ENCODE measurements at regions not wholly inside any gene's neighbourhood (a gene's known extent, or its start where the extent isn't known, plus 50 kb on each side); places are given as distances from the start of the nearest gene placed in this dataset.

- FAIRE-seq, result no peak
Observed at GRCh38 chr4:58935332-58935731, 1825.1 kb upstream of the IGFBP7 start.

DNA sequence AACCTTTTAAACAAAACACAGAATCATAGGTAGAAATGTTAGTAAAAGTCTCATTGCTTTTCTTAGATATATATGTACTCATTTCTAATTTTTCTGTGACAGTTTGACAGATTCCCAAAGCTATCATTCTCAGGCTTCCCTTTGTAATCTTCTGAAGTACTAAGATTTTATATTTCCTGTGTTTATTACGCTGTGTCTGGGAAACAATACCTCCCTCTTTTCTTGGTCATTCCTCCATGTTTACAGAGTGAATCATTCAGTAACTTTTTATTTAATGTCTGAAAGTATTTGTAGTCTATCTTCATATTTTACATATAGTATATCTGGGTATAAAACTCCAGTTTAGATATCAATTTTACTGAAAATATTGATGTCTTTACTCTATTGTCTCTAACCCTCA is 1826.3 kb upstream of the IGFBP7 start:
- no peak for FAIRE-seq

GRCh38 chr4:58940167-58940566 is 1830.0 kb upstream of the IGFBP7 start:
- no peak for FAIRE-seq

DNA sequence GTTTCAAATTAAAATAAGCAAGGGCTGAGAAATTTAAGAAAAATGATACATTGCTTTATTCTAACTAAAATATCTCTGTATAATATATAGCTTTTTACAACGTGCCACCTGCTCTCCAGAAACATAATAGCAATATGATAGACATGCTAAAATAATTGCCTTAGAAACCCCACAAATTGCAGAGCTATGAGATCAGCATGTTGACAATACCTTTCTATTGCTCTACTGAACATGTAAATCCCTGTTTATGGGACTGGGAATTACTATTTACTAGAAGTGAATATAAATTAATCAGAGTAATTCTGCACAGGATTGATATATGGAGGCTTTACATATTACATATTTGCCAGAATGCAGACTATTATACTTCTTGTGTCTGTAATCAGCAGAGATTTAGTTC is 1831.1 kb upstream of the IGFBP7 start:
- no peak for FAIRE-seq

DNA sequence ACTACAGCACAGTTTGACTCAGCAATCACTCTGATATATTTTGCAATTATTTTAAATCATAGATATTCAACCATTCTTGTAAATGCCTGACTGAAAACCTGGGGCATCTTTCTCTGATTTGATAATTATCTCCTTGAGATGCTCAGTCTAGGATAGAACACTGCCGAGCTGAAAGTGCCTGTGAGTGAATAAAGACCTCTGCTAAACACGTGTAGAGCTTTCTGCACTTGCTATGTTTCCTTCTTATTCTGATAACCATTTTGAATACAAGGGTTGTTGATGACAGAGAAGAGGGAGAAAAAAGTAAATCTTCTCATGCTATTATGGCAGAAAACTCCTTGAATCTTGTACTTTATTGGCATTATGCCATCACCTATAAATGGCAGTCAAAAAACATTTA is 1843.4 kb upstream of the IGFBP7 start:
- no peak for FAIRE-seq

DNA sequence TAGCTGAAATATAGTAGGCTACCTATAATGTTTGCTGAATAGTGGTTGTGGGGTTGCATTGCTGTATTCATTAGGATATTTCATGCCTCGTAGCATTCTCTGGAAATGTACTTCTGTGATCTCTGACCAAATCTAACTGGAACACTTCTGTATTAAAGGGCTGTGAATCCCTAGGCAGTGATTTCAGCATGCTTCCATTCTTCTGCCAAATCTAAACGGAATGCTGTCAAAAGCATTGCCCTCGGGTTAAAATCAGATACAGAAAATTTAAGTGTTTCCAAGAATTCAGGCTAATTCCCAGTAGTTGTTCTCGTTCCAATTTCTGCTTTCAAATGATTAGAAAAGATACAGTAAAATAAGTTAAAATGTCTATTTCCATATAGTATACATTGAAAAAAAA is 1847.5 kb upstream of the IGFBP7 start:
- no peak for FAIRE-seq

- no peak for FAIRE-seq
Observed at GRCh38 chr4:58961283-58961682, 1851.1 kb upstream of the IGFBP7 start.

DNA sequence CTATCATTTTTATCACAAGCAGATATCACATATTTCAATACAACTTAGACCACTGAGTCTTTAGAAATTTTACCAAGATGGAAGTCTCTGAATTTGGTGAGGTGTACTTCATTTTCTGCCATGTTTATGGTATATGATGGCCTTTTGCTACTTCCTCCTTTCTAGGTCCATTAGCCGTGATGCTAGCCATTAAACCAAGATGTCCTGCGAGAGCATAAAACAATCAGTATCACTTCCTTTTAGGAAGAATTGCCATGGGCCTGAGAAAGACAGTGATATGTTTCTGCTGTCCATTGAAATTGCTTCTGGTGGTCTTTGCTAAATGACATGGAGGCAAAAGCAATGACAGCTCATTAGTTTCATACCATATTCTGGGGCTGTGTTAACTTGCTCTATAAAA is 1851.7 kb upstream of the IGFBP7 start:
- FAIRE-seq, result no peak

- no peak for FAIRE-seq
Observed at GRCh38 chr4:58962424-58962823, 1852.2 kb upstream of the IGFBP7 start.

DNA sequence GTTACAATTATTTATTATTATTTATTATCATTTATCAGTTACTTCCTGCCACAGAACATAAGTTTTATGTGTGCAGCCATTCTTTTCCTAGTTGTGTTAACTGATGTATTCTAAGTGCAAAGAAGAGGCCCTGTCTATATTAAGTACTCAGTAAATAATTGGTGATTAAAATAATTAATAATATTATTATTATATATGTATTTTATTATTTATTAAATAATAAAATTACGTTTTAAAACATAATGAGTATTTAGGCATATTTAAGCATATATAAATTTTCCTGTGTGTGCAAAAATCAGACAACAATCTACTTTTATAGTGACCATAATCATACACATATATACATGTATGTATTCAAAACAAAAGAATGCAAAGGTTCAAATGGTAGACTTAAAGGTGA is 1871.6 kb upstream of the IGFBP7 start:
- FAIRE-seq, result no peak

DNA sequence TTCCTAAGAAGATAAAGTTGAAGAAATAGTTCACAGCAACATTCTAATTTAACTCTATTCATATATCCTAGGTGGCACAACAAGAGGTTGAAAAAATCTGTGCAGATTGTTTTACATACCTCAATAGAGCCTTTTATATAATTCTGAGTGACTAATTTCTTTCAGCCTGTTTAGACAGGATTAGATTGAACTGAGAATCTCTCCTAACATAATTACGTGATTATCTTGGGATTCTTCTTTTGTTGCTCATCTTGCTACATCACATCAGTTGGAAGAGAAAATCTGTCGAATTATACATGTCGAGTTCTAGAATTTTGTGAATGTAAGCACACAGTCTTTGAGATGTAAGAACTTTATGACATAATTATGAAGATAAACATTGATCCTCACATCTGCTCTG is 1873.7 kb upstream of the IGFBP7 start:
- FAIRE-seq, result no peak

GRCh38 chr4:59002148-59002547 is 1892.0 kb upstream of the IGFBP7 start:
- FAIRE-seq, result no peak

GRCh38 chr4:59024257-59024656 is 1914.1 kb upstream of the IGFBP7 start:
- no peak for FAIRE-seq

DNA sequence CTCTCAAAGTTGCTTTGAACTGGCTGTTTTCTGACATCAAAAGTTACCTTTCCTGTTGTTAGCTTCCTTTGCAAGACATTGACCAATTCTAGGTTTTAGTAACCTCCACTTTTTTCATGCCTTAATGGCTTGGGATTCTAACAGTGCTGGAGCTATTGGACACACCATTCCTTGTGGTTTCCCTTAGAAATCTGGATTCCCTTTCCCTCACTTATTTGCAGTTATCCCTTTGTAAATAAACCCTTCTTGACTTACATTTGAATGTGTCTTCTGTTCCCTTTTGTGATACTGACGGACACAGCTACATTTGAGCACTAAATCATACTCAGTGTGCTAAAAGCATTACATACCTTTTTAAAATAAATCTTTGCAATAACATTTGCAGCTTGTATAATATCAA is 1927.6 kb upstream of the IGFBP7 start:
- FAIRE-seq, result no peak

- no peak for FAIRE-seq
Observed at GRCh38 chr4:59039046-59039445, 1928.9 kb upstream of the IGFBP7 start.

DNA sequence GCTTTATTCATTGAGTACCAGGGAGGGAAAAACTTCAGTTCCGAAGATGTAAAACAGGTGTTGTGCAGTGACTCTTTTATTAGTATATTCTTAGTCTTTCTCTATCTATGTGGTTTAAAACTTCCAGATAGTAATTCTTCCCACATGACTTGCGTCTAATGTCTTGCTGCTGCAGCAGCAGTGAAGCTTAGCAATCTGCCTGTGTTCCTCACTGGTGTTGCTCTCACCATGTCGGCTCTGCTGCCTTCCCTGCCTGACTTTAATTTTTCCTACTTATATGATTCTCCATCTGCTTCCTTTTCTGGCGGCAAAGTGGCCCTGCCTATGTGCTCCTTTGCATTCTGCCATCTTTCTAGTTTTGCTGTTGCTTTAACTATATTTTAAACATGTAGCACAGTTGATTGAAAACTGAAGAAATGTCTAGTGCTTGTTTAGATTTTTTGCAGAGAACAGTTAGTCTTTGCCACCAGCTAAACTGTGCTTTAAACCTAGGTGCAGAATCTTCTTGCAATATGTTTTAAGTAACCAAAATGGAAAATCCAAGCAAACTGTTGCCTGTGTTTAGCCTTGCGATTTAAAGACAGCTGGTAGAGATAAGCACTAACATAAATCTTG is 1934.2 kb upstream of the IGFBP7 start:
- FAIRE-seq, result no peak

GRCh38 chr4:59054086-59054485 is 1943.9 kb upstream of the IGFBP7 start:
- FAIRE-seq, result no peak

GRCh38 chr4:59057804-59058203 is 1947.6 kb upstream of the IGFBP7 start:
- FAIRE-seq, result no peak

GRCh38 chr4:59058543-59058942 is 1948.4 kb upstream of the IGFBP7 start:
- FAIRE-seq, result no peak

DNA sequence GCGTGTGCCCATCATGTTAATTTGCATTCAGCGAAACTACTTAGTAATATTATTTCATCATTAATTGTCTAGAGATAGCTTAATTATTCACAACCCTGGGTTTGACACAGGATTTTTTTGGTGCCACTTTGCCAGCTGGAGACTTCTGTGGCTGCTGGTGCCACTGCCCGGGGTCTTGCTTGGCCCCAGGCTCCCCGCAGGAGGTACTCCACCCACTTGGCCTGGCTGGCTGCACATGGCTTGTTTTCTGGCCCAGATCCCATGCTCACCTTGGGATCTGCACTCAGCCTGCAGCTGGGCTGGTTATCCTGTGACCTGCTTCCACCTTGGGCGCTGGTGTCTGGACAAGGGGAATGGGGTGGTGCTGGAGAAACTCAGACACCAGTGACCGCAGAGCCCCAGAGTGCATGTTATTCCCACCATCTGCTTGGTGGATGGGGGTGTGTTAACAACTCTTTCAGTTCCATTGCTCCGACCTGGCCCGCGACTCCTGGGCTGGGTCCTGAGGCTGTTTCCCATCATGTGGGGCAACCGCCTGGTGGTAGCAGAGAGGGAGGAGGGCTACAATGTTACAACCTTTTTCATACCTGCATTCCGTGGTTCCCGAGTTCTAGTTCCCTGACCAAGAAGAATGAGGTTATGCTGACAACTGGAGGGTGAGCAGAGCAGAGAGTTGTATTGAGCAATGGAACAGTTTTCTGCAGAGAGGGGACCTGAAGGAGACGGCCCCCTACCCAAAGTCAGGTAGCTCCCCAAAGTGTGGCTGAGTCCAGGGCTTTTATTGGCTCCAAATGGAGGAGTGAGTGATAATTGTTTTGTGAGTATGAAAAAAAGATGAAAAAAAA is 1950.0 kb upstream of the IGFBP7 start:
- no peak for FAIRE-seq

DNA sequence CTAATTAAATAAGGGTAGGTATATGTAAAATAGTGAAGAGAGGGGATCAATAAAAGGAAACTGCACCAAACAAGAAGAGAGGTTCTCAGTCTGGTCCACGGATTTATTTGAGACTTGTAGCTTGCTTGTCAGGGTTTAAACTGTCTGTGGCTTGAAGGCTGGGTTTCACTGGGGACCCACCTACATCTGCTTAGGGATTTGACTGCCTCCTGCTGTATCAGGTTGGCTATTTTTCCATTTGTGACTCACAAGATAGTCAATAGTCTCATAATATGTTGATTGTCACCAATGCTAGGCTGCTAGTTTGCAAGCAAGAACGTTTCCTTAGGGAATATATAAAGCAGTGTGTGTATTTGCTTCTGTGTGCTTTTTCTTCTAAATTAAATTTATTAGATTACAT is 1950.7 kb upstream of the IGFBP7 start:
- FAIRE-seq, result no peak

- FAIRE-seq, result no peak
Observed at GRCh38 chr4:59063015-59063720, 1953.0 kb upstream of the IGFBP7 start.

- FAIRE-seq, result no peak
Observed at GRCh38 chr4:59068722-59069418, 1958.7 kb upstream of the IGFBP7 start.

All from colon (tissue), 2 donors.